Fibroblast of mammary gland (primary cell): ENCODE measurements at regions not wholly inside any gene's neighbourhood (a gene's known extent, or its start where the extent isn't known, plus 50 kb on each side); places are given as distances from the start of the nearest gene placed in this dataset.
"Not testable (repeated sequence)": the region's sequence is repeated elsewhere in the genome, so short reads cannot be mapped to it uniquely, and the experiment has no call there.

ENCODE experiments used
- DNase-seq: peaks from one replicate; pipeline ENCODE4 v3.0.0-alpha.2; 2010; ENCODE audit warnings: low read depth
- H3K4me3 ChIP-seq: 2 replicates; pipeline ENCODE4 v1.5.1; 2011; ENCODE audit warnings: low read depth, mild to moderate bottlenecking, low read length, moderate library complexity; ENCODE audit not compliant: control insufficient read depth
- TF ChIP-seq, protein P1 (sequence below): conservative IDR thresholded peaks from 2 replicates; pipeline ENCODE4 v1.5.1; 2011; ENCODE audit warnings: low read depth, low read length, inconsistent platforms; ENCODE audit not compliant: control insufficient read depth, insufficient read depth

DNA sequence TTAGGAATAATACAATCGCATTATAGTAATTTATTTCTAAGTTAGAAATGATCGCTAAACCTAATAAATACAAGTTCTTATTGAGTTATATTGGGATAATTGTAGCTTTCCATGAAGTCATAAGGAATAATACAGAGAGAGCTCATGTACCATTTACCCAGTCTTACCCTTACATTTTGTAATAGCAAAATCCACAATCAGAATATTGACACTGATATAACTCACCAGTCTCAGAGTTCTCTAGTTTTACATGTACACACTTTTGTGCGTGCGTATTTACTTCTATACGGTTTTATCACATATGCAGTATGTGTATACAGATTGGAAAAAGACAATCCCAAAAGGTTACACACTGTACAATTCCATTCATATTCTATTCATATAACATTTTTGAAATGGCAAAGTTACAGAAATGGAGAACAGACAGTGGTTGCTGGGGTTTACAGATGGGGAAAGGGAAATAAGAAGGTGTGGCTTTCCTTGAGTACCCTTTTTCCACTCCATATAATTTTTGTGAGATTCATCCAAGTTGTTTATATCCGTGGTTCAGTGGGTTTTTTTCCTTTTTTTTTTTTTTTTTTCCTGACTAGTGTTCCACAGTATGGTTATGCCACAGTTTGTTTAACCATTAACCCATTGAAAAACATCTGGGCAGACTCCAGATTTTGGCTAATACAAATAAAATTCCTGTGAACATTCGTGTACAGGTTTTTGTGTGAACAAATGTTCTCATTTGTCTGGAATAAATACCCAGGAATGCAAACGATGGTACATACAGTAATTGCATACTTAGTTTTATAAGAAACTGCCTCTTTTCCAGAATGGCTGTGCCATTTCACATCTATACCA, 117.2 kb downstream of the HNMT start:
- TF ChIP-seq, protein P1, sequence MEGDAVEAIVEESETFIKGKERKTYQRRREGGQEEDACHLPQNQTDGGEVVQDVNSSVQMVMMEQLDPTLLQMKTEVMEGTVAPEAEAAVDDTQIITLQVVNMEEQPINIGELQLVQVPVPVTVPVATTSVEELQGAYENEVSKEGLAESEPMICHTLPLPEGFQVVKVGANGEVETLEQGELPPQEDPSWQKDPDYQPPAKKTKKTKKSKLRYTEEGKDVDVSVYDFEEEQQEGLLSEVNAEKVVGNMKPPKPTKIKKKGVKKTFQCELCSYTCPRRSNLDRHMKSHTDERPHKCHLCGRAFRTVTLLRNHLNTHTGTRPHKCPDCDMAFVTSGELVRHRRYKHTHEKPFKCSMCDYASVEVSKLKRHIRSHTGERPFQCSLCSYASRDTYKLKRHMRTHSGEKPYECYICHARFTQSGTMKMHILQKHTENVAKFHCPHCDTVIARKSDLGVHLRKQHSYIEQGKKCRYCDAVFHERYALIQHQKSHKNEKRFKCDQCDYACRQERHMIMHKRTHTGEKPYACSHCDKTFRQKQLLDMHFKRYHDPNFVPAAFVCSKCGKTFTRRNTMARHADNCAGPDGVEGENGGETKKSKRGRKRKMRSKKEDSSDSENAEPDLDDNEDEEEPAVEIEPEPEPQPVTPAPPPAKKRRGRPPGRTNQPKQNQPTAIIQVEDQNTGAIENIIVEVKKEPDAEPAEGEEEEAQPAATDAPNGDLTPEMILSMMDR: no peak
- no peak overlapping the region for H3K4me3 ChIP-seq
- DNase-seq: no peak

- TF ChIP-seq, protein P1: no peak
- no peak overlapping the region for H3K4me3 ChIP-seq
- no peak for DNase-seq
Measured at GRCh38 chr2:138084206-138084605, 119.9 kb downstream of the HNMT start.

GRCh38 chr2:138085441-138085840, 121.2 kb downstream of the HNMT start:
- H3K4me3 ChIP-seq: not testable (repeated sequence)
- peak; percentile 31 for DNase-seq

GRCh38 chr2:138086576-138086975, 122.3 kb downstream of the HNMT start:
- H3K4me3 ChIP-seq: no peak overlapping the region
- peak; percentile 23 for DNase-seq
- TF ChIP-seq, protein P1: no peak

DNA sequence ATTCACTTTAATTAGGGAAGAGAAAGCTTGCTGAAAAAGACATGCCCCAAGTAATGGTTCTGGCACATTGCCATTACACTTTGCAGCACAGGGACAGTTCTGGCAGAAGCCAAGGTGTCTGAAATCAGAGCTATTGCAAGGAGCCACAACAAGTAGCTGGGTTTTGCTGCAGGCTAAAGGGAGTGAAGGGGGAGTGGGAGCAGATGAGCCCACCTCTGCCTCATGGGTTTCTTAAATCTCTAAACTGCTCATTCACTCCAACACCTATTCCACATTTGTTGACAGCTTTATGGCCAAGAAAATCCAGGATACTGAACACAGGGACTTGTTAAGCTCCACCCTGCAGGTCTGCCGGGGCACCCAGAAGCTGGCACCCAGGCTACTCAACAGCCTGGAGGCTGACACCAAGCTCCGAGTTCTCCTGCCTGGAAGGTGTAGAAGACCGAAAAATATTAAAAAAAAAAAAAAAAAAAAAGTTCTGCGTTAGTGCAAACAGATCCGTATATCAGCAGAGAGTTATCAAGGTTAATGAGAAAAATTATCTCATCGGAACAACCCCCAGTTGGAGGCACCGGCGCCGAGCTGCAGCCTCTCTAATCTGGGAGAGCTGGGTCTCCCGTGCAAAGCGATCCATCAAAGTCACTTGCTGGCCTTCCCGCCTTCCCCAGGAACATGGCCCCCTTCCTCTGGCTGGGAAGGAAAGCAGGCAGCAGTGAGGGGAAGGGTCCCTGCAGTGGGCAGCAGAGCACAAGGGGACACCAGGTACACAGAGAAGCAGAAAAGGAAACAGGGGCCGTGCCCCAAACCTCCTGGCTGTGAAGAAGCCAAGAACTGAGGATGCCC, 123.7 kb downstream of the HNMT start:
- no peak overlapping the region for H3K4me3 ChIP-seq
- TF ChIP-seq, protein P1: no peak
- DNase-seq: no peak

GRCh38 chr2:138090330-138090729, 126.1 kb downstream of the HNMT start:
- no peak overlapping the region for H3K4me3 ChIP-seq
- peak; percentile 65 for DNase-seq
- TF ChIP-seq, protein P1: peak; percentile 92

- no peak for DNase-seq
- TF ChIP-seq, protein P1: no peak
- no peak overlapping the region for H3K4me3 ChIP-seq
Measured at GRCh38 chr2:138093455-138093854, 129.2 kb downstream of the HNMT start.
